SH-SY5Y (cell line): ENCODE measurements at regions not wholly inside any gene's neighbourhood (a gene's known extent, or its start where the extent isn't known, plus 50 kb on each side); places are given as distances from the start of the nearest gene placed in this dataset.

Experiments
- GATA2 ChIP-seq: IDR thresholded peaks from 2 replicates; pipeline ENCODE4 v1.6.1; 2011; ENCODE audit warnings: mild to moderate bottlenecking, low read depth, low read length
- GATA3 ChIP-seq: IDR thresholded peaks from 2 replicates; pipeline ENCODE4 v1.6.1; 2011; ENCODE audit warnings: low read depth, mild to moderate bottlenecking, low read length, moderate library complexity

GRCh38 chr9:74220327-74220726 is 276.8 kb upstream of the RORB start:
- TF ChIP-seq GATA3: no peak
- TF ChIP-seq GATA2: no peak
